Tibial nerve (tissue), 3 donors: ENCODE measurements at regions not wholly inside any gene's neighbourhood (a gene's known extent, or its start where the extent isn't known, plus 50 kb on each side); places are given as distances from the start of the nearest gene placed in this dataset.

ENCODE experiments used
- CTCF ChIP-seq, 5 experiments: fragments of 200-600 bp in 3 of 5; fragments of 450-650 bp in 2 of 5; sonication (generic) in 3 of 5; IDR thresholded peaks; one replicate each; pipeline ENCODE4 v1.5.1; 2016 to 2019; ENCODE audit warnings: antibody characterized with exemption in 5 of 5, mild to moderate bottlenecking in 3 of 5, moderate library complexity in 2 of 5
- POLR2A ChIP-seq, 2 donors: fragments of 450-650 bp; IDR thresholded peaks; one replicate each; pipeline ENCODE4 v1.6.1; 2017; ENCODE audit warnings: antibody characterized with exemption in 2 of 2, mild to moderate bottlenecking in 2 of 2, moderate library complexity in 2 of 2

- no peak for TF ChIP-seq CTCF (IDR thresholded peaks at IDR 0.05)
- no peak for TF ChIP-seq POLR2A (IDR thresholded peaks at IDR 0.05)
These were observed 446.1 kb upstream of the CDH10 start for GRCh38 chr5:25090854-25091253.
